Immature natural killer cell (primary cell): ENCODE measurements at regions not wholly inside any gene's neighbourhood (a gene's known extent, or its start where the extent isn't known, plus 50 kb on each side); places are given as distances from the start of the nearest gene placed in this dataset.

Source experiments
- DNase-seq, 3 donors: peaks; one replicate each; pipeline ENCODE4 v3.0.0; 2022; ENCODE audit warnings: mixed read lengths in 1 of 3
- H3K27ac Mint-ChIP-seq, 6 donors: one replicate each; pipeline ENCODE4 v1.8.0; 2020; ENCODE audit warnings: mixed read lengths in 6 of 6, mild to moderate bottlenecking in 5 of 6, inconsistent platforms in 4 of 6, moderate library complexity in 3 of 6
- H3K27me3 Mint-ChIP-seq, 3 donors: one replicate each; pipeline ENCODE4 v1.8.0; 2020 to 2021; ENCODE audit warnings: low read depth in 3 of 3, mild to moderate bottlenecking in 3 of 3, mixed read lengths in 3 of 3, moderate library complexity in 3 of 3, inconsistent platforms in 1 of 3
- H3K36me3 Mint-ChIP-seq, 3 donors: one replicate each; pipeline ENCODE4 v1.8.0; 2020; ENCODE audit warnings: mixed read lengths in 3 of 3, inconsistent platforms in 2 of 3, mild to moderate bottlenecking in 2 of 3
- H3K4me1 Mint-ChIP-seq, 2 donors: one replicate each; pipeline ENCODE4 v1.8.0; 2020; ENCODE audit warnings: inconsistent platforms in 2 of 2, mild to moderate bottlenecking in 2 of 2, mixed read lengths in 2 of 2, moderate library complexity in 1 of 2
- H3K4me3 Mint-ChIP-seq, 5 donors: one replicate each; pipeline ENCODE4 v1.8.0; 2020; ENCODE audit warnings: mild to moderate bottlenecking in 5 of 5, mixed read lengths in 5 of 5, inconsistent platforms in 3 of 5, moderate library complexity in 3 of 5
- H3K9me3 Mint-ChIP-seq, 6 donors: one replicate each; pipeline ENCODE4 v1.8.0; 2020; ENCODE audit warnings: mild to moderate bottlenecking in 6 of 6, mixed read lengths in 6 of 6, inconsistent platforms in 4 of 6, moderate library complexity in 3 of 6

GRCh38 chr2:55761024-55761423 lies 67.4 kb upstream of the PNPT1 start:
- Mint-ChIP-seq H3K27me3 (peaks cover 0 to 10% (median 3%) of the 10 kb centered on the region in 3 donors), H3K36me3 (no peaks in the 10 kb centered on the region), H3K9me3 (peaks cover 0 to 4% (median 0%) of the 10 kb centered on the region in 6 donors), H3K27ac (no peak overlapping the region), H3K4me3 (no peak overlapping the region), H3K4me1 (no peaks in the 10 kb centered on the region)
- no peak for DNase-seq

- DNase-seq = no peak
- H3K9me3 Mint-ChIP-seq = peaks cover 0 to 2% (median 0%) of the 10 kb centered on the region in 6 donors
- no peak overlapping the region for H3K4me3 Mint-ChIP-seq
- H3K36me3 Mint-ChIP-seq = no peaks in the 10 kb centered on the region
- peaks cover 0 to 8% (median 0%) of the 10 kb centered on the region in 3 donors for H3K27me3 Mint-ChIP-seq
- no peak overlapping the region for H3K27ac Mint-ChIP-seq
- no peaks in the 10 kb centered on the region for H3K4me1 Mint-ChIP-seq
These were observed 66.5 kb upstream of the PNPT1 start for GRCh38 chr2:55760125-55760524.

- DNase-seq = no peak
- no peaks in the 10 kb centered on the region for H3K4me1 Mint-ChIP-seq
- no peaks in the 10 kb centered on the region for H3K36me3 Mint-ChIP-seq
- peaks cover 0 to 10% (median 0%) of the 10 kb centered on the region in 3 donors for H3K27me3 Mint-ChIP-seq
- H3K27ac Mint-ChIP-seq = peak overlapping the region in 1 of 6 donors; percentile 26
- H3K4me3 Mint-ChIP-seq = no peak overlapping the region
- H3K9me3 Mint-ChIP-seq = peaks cover 0 to 7% (median 0%) of the 10 kb centered on the region in 6 donors
These were observed 65.8 kb upstream of the PNPT1 start for GRCh38 chr2:55759271-55759921.

GRCh38 chr2:55751966-55752365 lies 58.3 kb upstream of the PNPT1 start:
- Mint-ChIP-seq H3K4me3 (no peak overlapping the region), H3K27ac (no peak overlapping the region), H3K9me3 (peaks cover 0 to 8% (median under 1%) of the 10 kb centered on the region in 6 donors), H3K36me3 (no peaks in the 10 kb centered on the region), H3K27me3 (peaks cover 0 to 7% (median 1%) of the 10 kb centered on the region in 3 donors), H3K4me1 (no peaks in the 10 kb centered on the region)
- DNase-seq = no peak

- no peak overlapping the region for H3K4me3 Mint-ChIP-seq
- H3K36me3 Mint-ChIP-seq = no peaks in the 10 kb centered on the region
- no peaks in the 10 kb centered on the region for H3K4me1 Mint-ChIP-seq
- DNase-seq = no peak
- peaks cover 0 to 5% (median 0%) of the 10 kb centered on the region in 6 donors for H3K9me3 Mint-ChIP-seq
- no peak overlapping the region for H3K27ac Mint-ChIP-seq
- H3K27me3 Mint-ChIP-seq = peaks cover 2 to 13% (median 2%) of the 10 kb centered on the region in 3 donors
These were observed 49.9 kb upstream of the PNPT1 start for GRCh38 chr2:55743583-55743982.
